Prostate gland (tissue), 2 donors: ENCODE measurements at regions not wholly inside any gene's neighbourhood (a gene's known extent, or its start where the extent isn't known, plus 50 kb on each side); places are given as distances from the start of the nearest gene placed in this dataset.

Experiments
- DNase-seq: peaks from one replicate; pipeline ENCODE4 v3.0.0-alpha.2; 2019; ENCODE audit warnings: low spot score
- H3K27ac ChIP-seq, 2 donors: fragments of 200-600 bp; sonication (generic); 2 replicates each; pipeline ENCODE4 v1.5.1; 2017 to 2019
- H3K27me3 ChIP-seq: fragments of 200-600 bp; sonication (generic); replicated peaks from 2 replicates; pipeline ENCODE4 v1.5.1; 2019; ENCODE audit not compliant: insufficient read depth
- H3K36me3 ChIP-seq, 2 donors: fragments of 200-600 bp; sonication (generic); 1 replicate in 1 of 2; 2 replicates in 1 of 2; pipeline versions ENCODE4 v1.5.1 to v1.8.1; 2017 to 2019
- H3K4me1 ChIP-seq: fragments of 200-600 bp; sonication (generic); replicated peaks from 2 replicates; pipeline ENCODE4 v1.5.1; 2019
- H3K4me3 ChIP-seq, 2 donors: fragments of 200-600 bp; sonication (generic); 2 replicates each; pipeline ENCODE4 v1.5.1; 2017 to 2019
- H3K9me3 ChIP-seq: fragments of 200-600 bp; sonication (generic); 2 replicates; pipeline ENCODE4 v1.5.1; 2017
- CTCF ChIP-seq, 4 experiments: fragments of 200-600 bp in 2 of 4; fragments of 450-650 bp in 2 of 4; sonication (generic) in 2 of 4; IDR thresholded peaks; 1 replicate in 3 of 4; 2 replicates in 1 of 4; pipeline ENCODE4 v1.5.1; 2016 to 2019; ENCODE audit warnings: antibody characterized with exemption in 4 of 4, mild to moderate bottlenecking in 2 of 4, moderate library complexity in 2 of 4
- POLR2A ChIP-seq: fragments of 450-650 bp; IDR thresholded peaks from one replicate; pipeline ENCODE4 v1.6.1; 2016; ENCODE audit warnings: antibody characterized with exemption, mild to moderate bottlenecking
- POLR2AphosphoS5 ChIP-seq: sonication (generic); formaldehyde crosslinking; IDR thresholded peaks from one replicate; pipeline ENCODE4 v1.6.1; 2017; ENCODE audit warnings: antibody characterized with exemption
- WGBS: methylation state at CpG from one replicate; pipeline ENCODE4 v1.1.5; 2018; 5-methylcytosine and 5-hydroxymethylcytosine counted together
- intact Hi-C: fragments of 100-400 bp; cut with DNase I; formaldehyde crosslinking; loops from one replicate; pipeline ENCODE4 v1.14.2; 2022

DNA sequence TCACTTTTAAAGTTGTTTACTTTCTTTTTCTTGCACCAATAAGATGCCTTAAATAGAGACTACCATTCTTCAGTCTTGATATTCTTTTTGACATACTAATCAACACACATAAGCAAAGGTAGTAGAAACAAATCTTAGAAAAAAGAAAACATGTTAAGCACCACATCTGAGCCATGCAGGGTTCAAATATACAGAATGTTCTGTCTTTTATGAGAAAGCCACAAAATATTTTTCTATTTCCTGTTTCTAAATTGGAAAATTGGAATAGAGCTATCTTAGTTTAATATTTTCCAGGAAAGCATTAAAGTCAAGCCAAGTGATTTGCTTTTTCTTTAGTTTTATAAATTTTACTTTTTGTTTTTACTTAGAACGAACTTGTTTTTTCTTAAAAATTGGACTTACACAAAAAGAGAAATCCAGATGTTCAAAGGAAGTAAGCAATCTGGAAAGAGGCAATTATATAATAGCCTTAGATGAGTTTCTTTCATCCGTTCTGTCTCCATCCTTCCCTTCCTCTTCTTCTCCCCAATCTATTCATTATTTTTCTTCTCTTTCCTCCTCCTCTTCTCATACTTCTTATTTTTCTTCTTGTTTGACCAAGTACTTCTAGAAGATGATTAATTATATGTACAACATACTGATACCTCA is 731.7 kb downstream of the SQOR start:
- Histone ChIP-seq H3K27ac (no peak overlapping the region), H3K36me3 (no peaks in the 10 kb centered on the region), H3K9me3 (no peaks in the 10 kb centered on the region), H3K4me3 (no peak overlapping the region), H3K27me3 (no peaks in the 10 kb centered on the region), H3K4me1 (no peaks in the 10 kb centered on the region)
- intact Hi-C loops: no loop called here
- TF ChIP-seq CTCF (IDR thresholded peaks at IDR 0.05) (no peak), POLR2A (no peak)
- DNase-seq: no peak
- WGBS: 74% methylated on average over 2 of the region's 2 CpGs

DNA sequence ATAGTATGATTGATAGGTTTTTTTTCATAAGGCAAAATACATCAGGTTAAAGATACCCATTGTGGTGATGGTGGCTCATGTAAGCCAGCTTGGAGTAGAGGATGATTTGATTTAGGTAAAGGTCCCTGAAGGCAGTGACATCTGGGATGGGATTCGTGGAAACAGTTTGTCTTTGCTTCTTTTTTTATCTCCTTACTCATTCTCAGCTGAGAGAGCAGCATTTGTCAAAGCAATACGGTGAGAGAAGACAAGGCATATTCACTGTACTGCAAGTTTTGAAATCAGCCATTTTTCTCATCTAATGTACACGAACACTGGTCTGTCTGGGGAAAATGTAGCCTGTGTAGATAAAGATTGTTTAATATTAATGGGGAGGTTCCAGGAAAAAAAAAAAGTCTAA is 749.1 kb downstream of the SQOR start:
- no peak for DNase-seq
- H3K9me3 ChIP-seq: no peaks in the 10 kb centered on the region
- H3K27ac ChIP-seq: no peak overlapping the region
- no peaks in the 10 kb centered on the region for H3K27me3 ChIP-seq
- TF ChIP-seq POLR2A (no peak), POLR2AphosphoS5 (no peak), CTCF (IDR thresholded peaks at IDR 0.05) (no peak)
- H3K36me3 ChIP-seq: no peaks in the 10 kb centered on the region
- WGBS: 78% methylated on average over 3 of the region's 3 CpGs
- no peaks in the 10 kb centered on the region for H3K4me1 ChIP-seq
- intact Hi-C loops: no loop called here
- no peak overlapping the region for H3K4me3 ChIP-seq

GRCh38 chr15:46386356-46386755 is 751.5 kb downstream of the SQOR start:
- DNase-seq: no peak
- no peaks in the 10 kb centered on the region for H3K36me3 ChIP-seq
- no peaks in the 10 kb centered on the region for H3K9me3 ChIP-seq
- no peak overlapping the region for H3K27ac ChIP-seq
- WGBS: 72% methylated on average over 1 of the region's 1 CpG
- TF ChIP-seq CTCF (IDR thresholded peaks at IDR 0.05): no peak
- H3K27me3 ChIP-seq: no peaks in the 10 kb centered on the region
- no peak overlapping the region for H3K4me3 ChIP-seq
- H3K4me1 ChIP-seq: no peaks in the 10 kb centered on the region
- intact Hi-C loops: no loop called here

DNA sequence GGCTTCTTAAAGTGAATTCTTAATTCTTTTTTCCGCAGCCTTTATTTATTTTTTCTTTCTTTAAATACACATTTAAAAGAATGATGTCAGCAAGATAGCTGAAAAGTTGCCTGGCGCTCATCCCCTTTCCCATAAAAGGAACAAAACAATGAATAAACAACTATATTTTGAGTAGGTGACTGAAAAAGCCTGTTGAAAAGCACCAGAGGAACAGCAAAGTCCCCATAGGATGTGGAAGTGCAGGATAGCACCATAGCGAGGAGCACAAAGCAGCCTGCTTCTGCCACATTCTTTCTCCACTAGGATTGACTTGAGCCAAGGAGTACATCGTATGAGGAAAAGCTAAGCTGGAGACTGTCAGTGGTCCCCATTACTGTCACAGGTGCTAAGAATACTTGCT is 754.9 kb downstream of the SQOR start:
- WGBS: 52% methylated on average over 4 of the region's 4 CpGs
- intact Hi-C loops: no loop called here
- no peaks in the 10 kb centered on the region for H3K9me3 ChIP-seq
- DNase-seq: no peak
- no peak overlapping the region for H3K4me3 ChIP-seq
- no peaks in the 10 kb centered on the region for H3K27me3 ChIP-seq
- no peak for TF ChIP-seq POLR2A
- no peak for TF ChIP-seq CTCF (IDR thresholded peaks at IDR 0.05)
- no peak for TF ChIP-seq POLR2AphosphoS5
- H3K4me1 ChIP-seq: no peaks in the 10 kb centered on the region
- no peak overlapping the region for H3K27ac ChIP-seq
- no peaks in the 10 kb centered on the region for H3K36me3 ChIP-seq

DNA sequence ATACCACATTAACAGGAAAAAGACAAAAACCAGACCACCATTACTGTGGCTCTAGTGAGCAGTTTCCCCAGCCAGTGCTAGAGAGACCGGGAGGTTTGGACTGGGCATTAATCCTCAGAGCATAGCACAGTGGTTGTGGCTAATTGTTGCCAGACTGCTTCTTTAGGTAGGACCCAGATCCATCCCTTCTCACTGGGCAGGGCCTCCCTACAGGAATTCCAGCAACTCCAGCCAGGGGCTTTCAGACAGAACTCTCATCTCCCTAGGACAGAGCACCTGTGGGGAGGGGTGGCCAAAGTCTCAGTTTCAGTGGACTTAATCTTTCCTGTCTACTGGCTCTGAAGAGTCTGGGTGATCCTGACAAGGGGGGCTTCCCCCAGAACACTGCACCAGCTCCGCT is 759.6 kb downstream of the SQOR start:
- no peak overlapping the region for H3K4me3 ChIP-seq
- H3K9me3 ChIP-seq: no peaks in the 10 kb centered on the region
- TF ChIP-seq POLR2AphosphoS5: no peak
- no peak for TF ChIP-seq POLR2A
- no peak for TF ChIP-seq CTCF (IDR thresholded peaks at IDR 0.05)
- no peak for DNase-seq
- no peaks in the 10 kb centered on the region for H3K4me1 ChIP-seq
- 52% methylated on average over 2 of the region's 2 CpGs for WGBS
- no peak overlapping the region for H3K27ac ChIP-seq
- intact Hi-C loops: no loop called here
- no peaks in the 10 kb centered on the region for H3K36me3 ChIP-seq
- no peaks in the 10 kb centered on the region for H3K27me3 ChIP-seq
